H1 (cell line): ENCODE measurements at regions not wholly inside any gene's neighbourhood (a gene's known extent, or its start where the extent isn't known, plus 50 kb on each side); places are given as distances from the start of the nearest gene placed in this dataset.

Source experiments
- CHD2 ChIP-seq: IDR thresholded peaks from 2 replicates; pipeline ENCODE4 v1.6.1; 2012; ENCODE audit warnings: low read length, improper control_type of control experiment
- EP300 ChIP-seq, 2 experiments: IDR thresholded peaks; 1 replicate in 1 of 2; 2 replicates in 1 of 2; pipeline ENCODE4 v1.6.1; 2011 to 2012; ENCODE audit warnings: low read depth in 2 of 2, low read length in 2 of 2, mild to moderate bottlenecking in 2 of 2, borderline replicate concordance in 1 of 2, inconsistent platforms in 1 of 2, moderate library complexity in 1 of 2
- EZH2 ChIP-seq: fragments of 200-600 bp; sonication (generic); IDR thresholded peaks from 2 replicates; pipeline ENCODE4 v1.7.1; 2012; ENCODE audit warnings: low read depth, mild to moderate bottlenecking, moderate library complexity, low read length, inconsistent platforms; ENCODE audit not compliant: severe bottlenecking
- RXRA ChIP-seq: IDR thresholded peaks from 2 replicates; pipeline ENCODE4 v1.6.1; 2011; ENCODE audit warnings: low read depth, mild to moderate bottlenecking, low read length, moderate library complexity; ENCODE audit not compliant: insufficient read depth
- SP2 ChIP-seq: IDR thresholded peaks from 2 replicates; pipeline ENCODE4 v1.6.1; 2012; ENCODE audit warnings: mild to moderate bottlenecking, low read length, inconsistent platforms
- SRF ChIP-seq: IDR thresholded peaks from 2 replicates; pipeline ENCODE4 v1.6.1; 2011; ENCODE audit warnings: mild to moderate bottlenecking, low read depth, low read length, moderate library complexity
- TF ChIP-seq, protein P1 (sequence below), 3 experiments: IDR thresholded peaks; 1 replicate in 2 of 3; 2 replicates in 1 of 3; pipeline versions ENCODE4 v1.5.1 to v1.6.1; 2011; ENCODE audit warnings: low read length in 3 of 3, mild to moderate bottlenecking in 3 of 3, inconsistent platforms in 2 of 3, low read depth in 1 of 3, moderate library complexity in 1 of 3; ENCODE audit not compliant: insufficient read depth in 1 of 3; ENCODE audit errors: control extremely low read depth in 1 of 3

DNA sequence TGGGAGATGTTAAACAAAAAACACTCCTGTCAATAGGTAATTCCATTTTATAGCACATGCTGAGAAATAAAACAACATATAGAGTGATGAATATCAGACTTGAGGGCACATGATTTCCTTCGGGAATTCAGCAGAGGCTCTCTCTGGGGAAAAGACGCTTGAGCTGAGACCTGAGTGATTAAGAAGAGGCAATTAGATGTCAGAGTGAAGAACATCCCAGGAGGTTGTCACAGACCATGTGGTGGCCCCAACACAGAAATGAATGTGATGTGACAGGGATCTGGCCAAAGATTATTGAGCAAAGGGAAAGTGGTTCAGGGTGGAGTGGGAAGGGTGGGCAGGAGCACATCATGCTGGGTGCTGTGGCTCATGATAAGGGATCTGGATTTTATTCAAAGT is 254.7 kb downstream of the RAD51AP2 start:
- TF ChIP-seq RXRA (no peak), SRF (no peak), EP300 (IDR thresholded peaks at IDR 0.05; ENCODE audit: borderline replicate concordance in 1 of 2, low read depth in 2 of 2, low read length in 2 of 2) (no peak), SP2 (no peak), CHD2 (no peak), EZH2 (no peak)
- TF ChIP-seq, protein P1, sequence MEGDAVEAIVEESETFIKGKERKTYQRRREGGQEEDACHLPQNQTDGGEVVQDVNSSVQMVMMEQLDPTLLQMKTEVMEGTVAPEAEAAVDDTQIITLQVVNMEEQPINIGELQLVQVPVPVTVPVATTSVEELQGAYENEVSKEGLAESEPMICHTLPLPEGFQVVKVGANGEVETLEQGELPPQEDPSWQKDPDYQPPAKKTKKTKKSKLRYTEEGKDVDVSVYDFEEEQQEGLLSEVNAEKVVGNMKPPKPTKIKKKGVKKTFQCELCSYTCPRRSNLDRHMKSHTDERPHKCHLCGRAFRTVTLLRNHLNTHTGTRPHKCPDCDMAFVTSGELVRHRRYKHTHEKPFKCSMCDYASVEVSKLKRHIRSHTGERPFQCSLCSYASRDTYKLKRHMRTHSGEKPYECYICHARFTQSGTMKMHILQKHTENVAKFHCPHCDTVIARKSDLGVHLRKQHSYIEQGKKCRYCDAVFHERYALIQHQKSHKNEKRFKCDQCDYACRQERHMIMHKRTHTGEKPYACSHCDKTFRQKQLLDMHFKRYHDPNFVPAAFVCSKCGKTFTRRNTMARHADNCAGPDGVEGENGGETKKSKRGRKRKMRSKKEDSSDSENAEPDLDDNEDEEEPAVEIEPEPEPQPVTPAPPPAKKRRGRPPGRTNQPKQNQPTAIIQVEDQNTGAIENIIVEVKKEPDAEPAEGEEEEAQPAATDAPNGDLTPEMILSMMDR (IDR thresholded peaks at IDR 0.05; ENCODE audit: control extremely low read depth in 1 of 3, insufficient read depth in 1 of 3, low read depth in 1 of 3, low read length in 3 of 3), result no peak
